Neural progenitor cell (in vitro differentiated cells): ENCODE measurements at regions not wholly inside any gene's neighbourhood (a gene's known extent, or its start where the extent isn't known, plus 50 kb on each side); places are given as distances from the start of the nearest gene placed in this dataset.

Experiments
- DNase-seq: peaks from one replicate; pipeline ENCODE4 v3.0.0-alpha.2; 2016; ENCODE audit warnings: low spot score
- H2AFZ ChIP-seq: fragments of 200-600 bp; sonication (generic); replicated peaks from 2 replicates; pipeline ENCODE4 v1.6.1; 2016; ENCODE audit warnings: antibody characterized with exemption
- H3F3A ChIP-seq: fragments of 200-600 bp; sonication (generic); 2 replicates; pipeline ENCODE4 v1.6.1; 2016; ENCODE audit warnings: antibody characterized with exemption, low read depth
- H3K27ac ChIP-seq: fragments of 200-600 bp; sonication (generic); 2 replicates; pipeline ENCODE4 v1.5.1; 2016; ENCODE audit warnings: mild to moderate bottlenecking
- H3K27me3 ChIP-seq: fragments of 200-600 bp; sonication (generic); 2 replicates; pipeline ENCODE4 v1.6.1; 2016; ENCODE audit warnings: mild to moderate bottlenecking, moderate library complexity
- H3K36me3 ChIP-seq: fragments of 200-600 bp; sonication (generic); 2 replicates; pipeline ENCODE4 v1.5.1; 2016
- H3K4me1 ChIP-seq: fragments of 200-600 bp; sonication (generic); 2 replicates; pipeline ENCODE4 v1.6.1; 2016; ENCODE audit warnings: mixed run types
- H3K4me2 ChIP-seq: fragments of 200-600 bp; sonication (generic); 2 replicates; pipeline ENCODE4 v1.6.1; 2016
- H3K4me3 ChIP-seq: fragments of 200-600 bp; sonication (generic); 2 replicates; pipeline ENCODE4 v1.5.1; 2016
- H3K79me2 ChIP-seq: fragments of 200-600 bp; sonication (generic); 2 replicates; pipeline ENCODE4 v1.6.1; 2016; ENCODE audit warnings: low read depth
- H3K9ac ChIP-seq: fragments of 200-600 bp; sonication (generic); 2 replicates; pipeline ENCODE4 v1.6.1; 2016
- H3K9me3 ChIP-seq: fragments of 200-600 bp; sonication (generic); 2 replicates; pipeline ENCODE4 v1.5.1; 2016; ENCODE audit warnings: low read depth
- H4K20me1 ChIP-seq: fragments of 200-600 bp; sonication (generic); 2 replicates; pipeline ENCODE4 v1.6.1; 2016; ENCODE audit warnings: low read depth
- H3K27ac Mint-ChIP-seq: 3 replicates; pipeline ENCODE4 v1.8.0; 2021; ENCODE audit warnings: mixed read lengths
- H3K27me3 Mint-ChIP-seq: 2 replicates; pipeline ENCODE4 v1.8.0; 2022; ENCODE audit warnings: low read depth, mild to moderate bottlenecking, inconsistent platforms, moderate library complexity, mixed read lengths; ENCODE audit not compliant: insufficient read depth
- H3K36me3 Mint-ChIP-seq: 3 replicates; pipeline ENCODE4 v1.8.0; 2021; ENCODE audit warnings: mixed read lengths
- H3K4me1 Mint-ChIP-seq: 3 replicates; pipeline ENCODE4 v1.8.0; 2021; ENCODE audit warnings: mixed read lengths
- H3K4me3 Mint-ChIP-seq: 3 replicates; pipeline ENCODE4 v1.8.0; 2021; ENCODE audit warnings: mild to moderate bottlenecking, moderate library complexity, mixed read lengths
- H3K9me3 Mint-ChIP-seq: 3 replicates; pipeline ENCODE4 v1.8.0; 2020; ENCODE audit warnings: mixed read lengths
- EZH2 ChIP-seq: fragments of 200-600 bp; sonication (generic); IDR thresholded peaks from 2 replicates; pipeline ENCODE4 v1.6.1; 2017; ENCODE audit warnings: antibody characterized with exemption, mild to moderate bottlenecking, moderate library complexity
- EZH2phosphoT487 ChIP-seq: fragments of 200-600 bp; sonication (generic); IDR thresholded peaks from 2 replicates; pipeline ENCODE4 v1.6.1; 2017; ENCODE audit warnings: antibody characterized with exemption
- TF ChIP-seq, protein P1 (sequence below): fragments of 200-600 bp; sonication (generic); IDR thresholded peaks from 2 replicates; pipeline ENCODE4 v1.5.1; 2017; ENCODE audit warnings: antibody characterized with exemption, mild to moderate bottlenecking

DNA sequence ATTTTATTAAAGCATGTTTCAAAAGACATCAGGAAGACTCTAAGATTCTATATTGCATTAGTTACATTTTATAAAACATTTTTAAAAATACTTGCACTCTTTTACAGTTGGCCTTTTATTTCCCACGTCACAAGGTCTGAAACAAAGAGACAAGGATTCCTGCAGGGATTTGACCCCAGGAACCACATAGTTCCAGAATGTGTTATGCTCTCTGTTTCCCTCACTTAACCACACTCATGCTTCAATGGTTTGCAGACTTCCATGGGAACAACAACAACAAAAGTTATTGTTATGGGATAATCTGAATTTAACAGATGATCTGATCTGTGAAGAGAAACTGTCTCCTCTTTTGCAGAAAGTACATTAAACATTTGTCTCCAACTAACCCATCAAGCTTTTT lies 104.3 kb upstream of the PPFIA2 start:
- H3K27ac Mint-ChIP-seq: no peak overlapping the region
- peaks cover 11% of the 10 kb centered on the region for H3K4me1 Mint-ChIP-seq

DNA sequence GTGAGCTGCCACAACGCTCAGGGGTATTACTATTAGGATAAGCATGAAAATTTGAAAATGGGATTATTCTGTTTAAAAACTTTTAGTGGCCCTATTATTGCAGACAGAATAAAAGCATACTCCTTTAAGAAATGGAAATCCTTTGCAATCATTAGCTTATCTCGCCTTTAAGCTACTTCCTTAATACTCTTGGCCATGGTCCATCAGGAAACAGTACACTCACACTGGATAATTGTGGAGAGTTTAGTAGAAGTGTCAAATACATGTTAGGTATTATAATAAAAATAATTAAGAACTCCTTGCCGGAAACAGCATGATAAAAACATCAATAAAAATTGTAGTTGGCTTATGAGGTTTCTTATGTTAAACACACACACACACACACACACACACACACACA lies 100.4 kb upstream of the PPFIA2 start:
- no peak overlapping the region for H3K27ac ChIP-seq
- H3F3A ChIP-seq: no peaks in the 10 kb centered on the region
- H3K4me2 ChIP-seq: no peak overlapping the region
- H3K4me3 Mint-ChIP-seq: no peak overlapping the region
- no peaks in the 10 kb centered on the region for H4K20me1 ChIP-seq
- H3K9me3 Mint-ChIP-seq: no peaks in the 10 kb centered on the region
- no peak overlapping the region for H3K4me3 ChIP-seq
- H3K36me3 ChIP-seq: no peaks in the 10 kb centered on the region
- no peak overlapping the region for H2AFZ ChIP-seq
- no peaks in the 10 kb centered on the region for H3K79me2 ChIP-seq
- peaks cover 11% of the 10 kb centered on the region for H3K4me1 Mint-ChIP-seq
- no peaks in the 10 kb centered on the region for H3K27me3 Mint-ChIP-seq
- DNase-seq: no peak
- H3K36me3 Mint-ChIP-seq: no peaks in the 10 kb centered on the region
- peaks cover 8% of the 10 kb centered on the region for H3K4me1 ChIP-seq
- H3K27ac Mint-ChIP-seq: no peak overlapping the region
- H3K27me3 ChIP-seq: no peaks in the 10 kb centered on the region
- no peaks in the 10 kb centered on the region for H3K9me3 ChIP-seq
- TF ChIP-seq, protein P1, sequence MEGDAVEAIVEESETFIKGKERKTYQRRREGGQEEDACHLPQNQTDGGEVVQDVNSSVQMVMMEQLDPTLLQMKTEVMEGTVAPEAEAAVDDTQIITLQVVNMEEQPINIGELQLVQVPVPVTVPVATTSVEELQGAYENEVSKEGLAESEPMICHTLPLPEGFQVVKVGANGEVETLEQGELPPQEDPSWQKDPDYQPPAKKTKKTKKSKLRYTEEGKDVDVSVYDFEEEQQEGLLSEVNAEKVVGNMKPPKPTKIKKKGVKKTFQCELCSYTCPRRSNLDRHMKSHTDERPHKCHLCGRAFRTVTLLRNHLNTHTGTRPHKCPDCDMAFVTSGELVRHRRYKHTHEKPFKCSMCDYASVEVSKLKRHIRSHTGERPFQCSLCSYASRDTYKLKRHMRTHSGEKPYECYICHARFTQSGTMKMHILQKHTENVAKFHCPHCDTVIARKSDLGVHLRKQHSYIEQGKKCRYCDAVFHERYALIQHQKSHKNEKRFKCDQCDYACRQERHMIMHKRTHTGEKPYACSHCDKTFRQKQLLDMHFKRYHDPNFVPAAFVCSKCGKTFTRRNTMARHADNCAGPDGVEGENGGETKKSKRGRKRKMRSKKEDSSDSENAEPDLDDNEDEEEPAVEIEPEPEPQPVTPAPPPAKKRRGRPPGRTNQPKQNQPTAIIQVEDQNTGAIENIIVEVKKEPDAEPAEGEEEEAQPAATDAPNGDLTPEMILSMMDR: no peak
- TF ChIP-seq EZH2 (no peak), EZH2phosphoT487 (no peak)
- H3K9ac ChIP-seq: no peak overlapping the region

More for the DNA sequence above, 104.3 kb upstream of the PPFIA2 start:
- peak; percentile 41 for DNase-seq
- H3K27me3 ChIP-seq: no peaks in the 10 kb centered on the region
- no peaks in the 10 kb centered on the region for H3K36me3 ChIP-seq
- no peaks in the 10 kb centered on the region for H4K20me1 ChIP-seq
- no peaks in the 10 kb centered on the region for H3F3A ChIP-seq
- no peaks in the 10 kb centered on the region for H3K9me3 ChIP-seq
- H3K79me2 ChIP-seq: no peaks in the 10 kb centered on the region
- no peak overlapping the region for H3K9ac ChIP-seq
- TF ChIP-seq EZH2phosphoT487 (no peak), EZH2 (no peak)
- TF ChIP-seq, protein P1: no peak
- H3K4me2 ChIP-seq: no peak overlapping the region
- Mint-ChIP-seq H3K4me3 (no peak overlapping the region), H3K27me3 (peaks cover 2% of the 10 kb centered on the region), H3K9me3 (no peaks in the 10 kb centered on the region), H3K36me3 (no peaks in the 10 kb centered on the region)
- H3K4me3 ChIP-seq: no peak overlapping the region
- peaks cover 8% of the 10 kb centered on the region for H3K4me1 ChIP-seq
- H2AFZ ChIP-seq: no peak overlapping the region
- no peak overlapping the region for H3K27ac ChIP-seq

DNA sequence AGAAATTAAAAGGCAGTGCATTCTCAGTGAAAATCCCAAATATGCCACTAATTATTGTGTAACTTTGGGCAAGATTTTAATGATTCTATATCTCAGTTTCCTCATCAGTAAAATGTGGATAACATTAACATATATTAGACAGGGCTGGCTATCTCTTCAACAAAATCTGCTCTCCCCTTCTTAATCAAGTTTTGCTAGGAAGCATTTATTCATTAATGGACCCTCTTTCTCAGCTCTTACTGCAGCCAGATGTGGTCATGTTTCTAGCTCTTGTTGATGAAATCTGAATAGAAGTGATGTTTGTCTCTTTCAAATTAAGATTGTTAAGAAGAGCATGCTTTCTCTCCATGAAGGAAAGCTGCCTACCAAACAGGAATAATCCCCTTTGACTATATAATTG lies 84.4 kb upstream of the PPFIA2 start:
- no peaks in the 10 kb centered on the region for H3K9me3 Mint-ChIP-seq
- Histone ChIP-seq H3K4me1 (no peaks in the 10 kb centered on the region), H3F3A (no peaks in the 10 kb centered on the region), H4K20me1 (no peaks in the 10 kb centered on the region), H3K4me2 (no peak overlapping the region), H3K79me2 (no peaks in the 10 kb centered on the region), H2AFZ (no peak overlapping the region), H3K36me3 (no peaks in the 10 kb centered on the region), H3K9me3 (no peaks in the 10 kb centered on the region), H3K9ac (no peak overlapping the region), H3K27ac (no peak overlapping the region), H3K27me3 (no peaks in the 10 kb centered on the region), H3K4me3 (no peak overlapping the region)
- no peak for DNase-seq
- TF ChIP-seq, protein P1: no peak
- TF ChIP-seq EZH2phosphoT487 (no peak), EZH2 (no peak)
- H3K36me3 Mint-ChIP-seq: no peaks in the 10 kb centered on the region
- H3K27ac Mint-ChIP-seq: no peak overlapping the region
- no peaks in the 10 kb centered on the region for H3K4me1 Mint-ChIP-seq
- no peak overlapping the region for H3K4me3 Mint-ChIP-seq
- no peaks in the 10 kb centered on the region for H3K27me3 Mint-ChIP-seq

DNA sequence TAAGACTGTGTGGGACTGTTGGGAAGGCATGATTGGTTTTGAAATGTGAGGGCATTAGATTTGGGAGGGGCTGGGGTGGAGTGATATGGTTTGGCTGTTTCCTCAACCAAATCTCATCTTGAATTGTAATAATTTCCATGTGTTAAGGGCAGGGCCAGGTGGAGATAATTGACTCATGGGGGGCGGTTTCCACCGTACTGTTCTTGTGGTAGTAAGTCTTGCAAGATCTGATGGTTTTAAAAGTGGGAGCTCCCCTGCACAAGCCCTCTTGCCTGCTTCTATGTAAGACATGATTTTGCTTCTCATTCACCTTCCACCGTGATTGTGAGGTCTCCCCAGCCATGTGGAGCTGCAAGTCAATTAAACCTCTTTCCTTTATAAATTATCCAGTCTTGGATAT lies 76.6 kb upstream of the PPFIA2 start:
- no peak overlapping the region for H3K9ac ChIP-seq
- no peaks in the 10 kb centered on the region for H3K9me3 Mint-ChIP-seq
- no peaks in the 10 kb centered on the region for H3K79me2 ChIP-seq
- H3K27ac Mint-ChIP-seq: no peak overlapping the region
- no peak overlapping the region for H2AFZ ChIP-seq
- H3F3A ChIP-seq: no peaks in the 10 kb centered on the region
- H3K27ac ChIP-seq: no peak overlapping the region
- no peaks in the 10 kb centered on the region for H3K36me3 ChIP-seq
- TF ChIP-seq EZH2: no peak
- H3K4me3 ChIP-seq: no peak overlapping the region
- no peak overlapping the region for H3K4me3 Mint-ChIP-seq
- no peaks in the 10 kb centered on the region for H4K20me1 ChIP-seq
- H3K36me3 Mint-ChIP-seq: no peaks in the 10 kb centered on the region
- no peaks in the 10 kb centered on the region for H3K9me3 ChIP-seq
- no peaks in the 10 kb centered on the region for H3K4me1 ChIP-seq
- H3K4me1 Mint-ChIP-seq: no peaks in the 10 kb centered on the region
- no peak for DNase-seq
- no peaks in the 10 kb centered on the region for H3K27me3 Mint-ChIP-seq
- H3K27me3 ChIP-seq: no peaks in the 10 kb centered on the region
- H3K4me2 ChIP-seq: no peak overlapping the region
